Glomerular endothelial cell (primary cell): ENCODE measurements at regions not wholly inside any gene's neighbourhood (a gene's known extent, or its start where the extent isn't known, plus 50 kb on each side); places are given as distances from the start of the nearest gene placed in this dataset.
"Not testable (repeated sequence)": the region's sequence is repeated elsewhere in the genome, so short reads cannot be mapped to it uniquely, and the experiment has no call there.

Experiments
- DNase-seq: peaks from one replicate; pipeline ENCODE4 v3.0.0-alpha.2; 2011; ENCODE audit warnings: low read depth, low spot score; ENCODE audit errors: extremely low read depth

DNA sequence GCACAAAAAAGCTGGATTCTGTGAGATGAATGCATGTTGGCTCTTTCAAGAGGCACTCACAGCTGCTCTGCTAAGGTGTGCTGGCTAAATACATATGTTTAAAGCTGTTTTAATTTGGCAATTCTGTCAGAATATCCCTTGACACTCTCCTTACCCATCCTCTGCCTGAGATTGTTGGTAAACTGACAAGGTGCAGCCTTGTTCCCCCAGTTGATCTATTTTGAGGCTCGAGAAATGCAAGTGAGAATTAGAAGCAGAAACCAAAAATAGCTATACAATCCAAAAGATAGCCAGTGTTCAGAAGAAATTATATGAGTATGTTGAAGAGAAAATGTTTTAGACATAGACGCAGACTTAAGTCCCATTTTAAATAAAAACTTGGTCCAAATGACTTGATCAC, 971.7 kb upstream of the GYPC start:
- no peak for DNase-seq

DNA sequence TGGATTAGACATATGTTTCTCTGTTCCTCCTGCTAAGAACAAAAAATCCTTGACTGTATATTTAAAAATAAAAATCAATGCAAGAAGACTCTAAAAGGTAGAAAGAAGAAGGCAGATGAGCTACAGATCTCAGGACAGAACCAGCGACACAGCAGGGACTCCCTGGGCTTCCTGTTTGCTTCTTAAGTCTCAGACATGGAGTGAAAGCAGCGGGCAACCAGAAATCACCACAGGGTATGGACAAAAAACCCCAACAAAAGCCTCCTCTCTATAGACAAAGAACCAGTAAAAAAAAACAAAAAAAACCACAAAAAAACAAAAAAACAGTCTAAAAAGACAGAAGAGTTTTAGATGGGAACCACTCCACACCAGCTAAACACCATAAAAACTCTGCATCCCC, 971.0 kb upstream of the GYPC start:
- no peak for DNase-seq

DNA sequence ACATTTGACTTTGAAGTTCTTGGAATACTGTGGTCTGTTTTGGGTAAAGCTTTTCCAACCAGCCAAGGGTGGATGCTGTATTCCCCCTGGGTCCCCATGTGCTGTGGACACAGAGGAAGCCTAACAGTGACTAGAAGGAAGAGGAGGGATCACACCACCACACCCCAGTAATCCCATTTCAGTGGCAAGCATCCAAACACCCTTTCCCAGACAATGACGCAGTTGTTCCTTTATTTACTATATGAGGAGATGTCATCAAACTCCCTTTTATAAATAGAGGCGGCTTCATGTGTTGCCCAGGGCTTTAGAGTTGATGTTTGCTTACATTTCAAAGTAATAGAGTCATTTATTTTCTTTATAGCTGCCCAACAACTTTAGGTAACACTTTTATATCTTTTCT, 959.4 kb upstream of the GYPC start:
- no peak for DNase-seq

DNA sequence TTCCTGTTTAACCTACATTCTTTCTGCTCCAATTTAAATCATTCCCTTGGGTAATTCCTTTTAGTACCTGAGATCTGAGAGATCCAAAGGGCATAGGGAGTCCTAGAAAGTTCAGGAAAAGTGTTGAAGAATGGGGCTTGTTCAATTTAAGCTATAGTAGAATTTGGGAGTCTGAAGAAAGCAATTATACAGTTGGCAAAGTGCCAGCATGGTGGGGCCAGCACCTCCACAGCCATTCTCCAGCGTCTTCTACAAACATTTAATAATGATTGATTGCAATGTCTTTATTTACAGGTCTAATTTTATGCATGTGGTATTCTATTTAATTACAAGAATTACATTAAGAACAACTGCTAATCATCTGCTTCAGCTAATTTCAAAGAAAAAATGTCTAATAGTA, 957.7 kb upstream of the GYPC start:
- DNase-seq = no peak

DNA sequence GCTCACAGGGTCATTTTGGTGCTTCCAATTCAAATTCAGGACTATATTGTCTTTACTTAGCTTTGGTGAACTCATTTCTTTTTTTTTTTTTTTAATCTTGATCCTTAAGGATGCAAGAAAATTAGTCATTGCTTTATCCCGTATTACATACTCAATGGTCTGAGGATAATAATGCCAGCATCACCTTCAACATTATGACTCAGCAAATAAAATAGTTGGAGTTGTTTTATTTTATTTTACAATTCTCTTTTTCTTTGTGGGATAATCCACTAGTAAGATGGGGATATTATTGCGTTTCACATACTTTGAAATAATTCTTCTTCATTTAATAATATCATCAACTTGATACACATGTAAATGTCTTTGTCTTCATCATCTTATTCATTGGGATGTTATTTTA, 954.9 kb upstream of the GYPC start:
- DNase-seq = no peak

DNA sequence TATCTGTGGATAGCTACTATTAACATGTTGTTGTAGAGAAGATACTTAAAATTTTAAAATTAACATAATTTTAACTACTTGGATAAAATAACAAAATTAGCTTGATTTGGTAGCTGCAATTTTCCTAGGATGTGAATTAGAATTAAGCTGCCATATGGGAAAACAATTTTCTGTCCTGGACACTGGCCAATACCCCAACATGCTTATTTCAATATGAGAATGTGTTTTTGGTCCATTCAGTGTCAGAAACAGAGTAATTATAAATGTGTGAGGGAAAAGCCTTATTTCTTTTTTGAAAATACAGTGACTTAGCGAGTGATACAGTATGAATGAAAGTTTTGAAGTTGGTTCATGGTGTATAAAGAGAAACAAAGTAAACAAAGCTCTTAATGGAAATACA, 948.3 kb upstream of the GYPC start:
- DNase-seq = no peak

DNA sequence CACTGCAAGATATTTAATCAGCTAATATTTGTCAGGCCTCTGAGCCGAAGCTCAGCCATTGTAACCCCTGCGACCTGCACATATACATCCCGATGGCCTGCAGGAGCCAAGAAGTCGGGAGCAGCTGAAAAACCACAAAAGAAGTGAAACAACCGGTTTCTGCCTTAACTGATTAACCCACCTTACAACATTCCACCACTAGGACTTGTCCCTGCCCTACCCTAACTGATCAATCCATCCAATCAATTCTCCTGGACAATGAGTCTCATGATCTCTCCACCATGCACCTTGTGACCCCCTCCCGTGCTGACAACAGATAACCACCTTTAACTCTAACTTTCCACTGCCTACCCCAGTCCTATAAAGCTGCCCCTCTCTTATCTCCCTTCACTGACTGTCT, 945.4 kb upstream of the GYPC start:
- DNase-seq = no peak

DNA sequence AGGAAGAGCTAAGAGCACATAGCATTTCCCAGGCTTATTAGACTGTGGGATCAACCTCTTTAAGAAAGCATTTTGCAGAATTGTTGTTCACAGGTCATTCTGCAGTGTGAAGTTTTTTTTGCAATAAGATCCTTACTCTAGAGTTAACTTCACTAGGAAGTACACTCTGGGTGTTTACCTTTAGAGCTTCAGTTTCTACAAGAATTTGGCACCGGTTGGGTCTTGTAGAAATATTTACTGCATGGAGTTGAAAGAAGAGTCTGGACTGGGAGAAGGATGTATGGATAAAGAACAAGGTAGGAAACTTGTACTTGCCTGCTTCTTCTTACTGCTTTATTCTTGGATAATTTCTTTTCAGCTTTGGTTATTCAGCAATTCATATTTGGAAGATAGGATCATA, 944.9 kb upstream of the GYPC start:
- DNase-seq = no peak

DNA sequence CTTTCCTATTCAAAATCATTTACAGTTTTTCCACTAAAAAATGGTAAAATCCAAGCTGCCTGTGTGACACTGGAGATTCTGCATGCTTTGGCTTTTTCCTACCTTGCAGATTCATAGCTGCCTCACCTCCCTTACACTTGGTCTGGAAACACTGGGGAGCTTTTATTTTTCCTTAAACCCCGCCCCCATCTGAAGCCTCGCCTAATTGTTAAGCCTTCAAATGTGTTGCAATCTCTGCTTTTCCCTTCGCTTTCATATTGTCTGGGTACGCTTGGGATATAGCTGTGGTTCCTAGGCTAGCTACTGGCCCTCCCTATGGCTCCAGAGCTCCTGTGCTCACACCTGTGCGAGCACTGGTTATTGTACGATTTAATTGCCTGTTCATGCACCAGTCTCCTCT, 942.4 kb upstream of the GYPC start:
- DNase-seq = no peak

DNA sequence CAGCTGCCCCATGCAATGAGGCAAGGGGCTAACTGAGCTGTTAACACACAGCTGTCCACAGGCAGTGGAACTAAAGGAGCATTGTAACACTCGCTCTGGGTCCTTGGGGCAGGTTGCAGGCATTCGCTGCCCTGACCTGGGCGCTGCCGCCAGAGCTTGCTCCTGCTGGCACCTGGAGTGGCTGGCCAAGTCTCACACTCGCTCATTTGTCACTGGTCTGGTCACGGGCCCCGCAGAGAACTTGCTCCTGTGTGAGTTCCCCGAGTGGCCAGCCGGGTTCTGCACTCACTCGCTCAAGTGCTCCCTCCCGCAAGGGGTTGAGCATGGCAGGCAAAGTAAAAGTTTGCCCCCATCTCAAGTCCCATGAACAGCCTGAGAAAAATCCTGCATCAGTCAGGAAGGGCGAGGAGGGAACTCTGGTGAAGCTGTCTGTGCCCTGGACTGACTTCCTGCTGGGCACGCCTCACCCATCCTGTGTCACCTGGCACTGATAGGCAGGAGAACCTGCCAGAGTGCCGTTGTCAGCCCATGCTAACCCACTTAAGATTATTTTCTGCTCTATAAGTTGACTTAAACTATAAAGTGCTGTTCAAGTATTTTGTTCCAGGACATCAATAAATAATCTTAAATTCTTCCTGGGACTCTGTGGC, 934.8 kb upstream of the GYPC start:
- no peak for DNase-seq

DNA sequence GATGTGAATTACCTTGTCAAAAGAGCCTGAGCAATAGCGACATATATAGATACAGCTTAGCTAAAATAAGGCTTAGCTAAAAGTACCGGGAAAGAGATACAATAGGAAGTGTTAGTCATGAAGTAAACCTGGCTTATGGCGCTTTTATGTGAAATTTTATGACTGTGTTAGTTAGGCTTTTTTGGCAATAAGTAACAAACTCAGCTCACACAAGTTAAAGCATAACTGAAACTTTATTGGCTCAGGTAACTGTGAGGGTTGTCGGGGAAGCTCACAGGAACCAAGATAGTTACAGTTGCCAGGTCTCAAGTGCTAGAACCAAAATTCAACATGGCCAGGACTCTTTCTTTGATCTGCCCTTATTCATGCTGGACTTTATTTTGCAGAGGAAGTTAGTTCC, 925.0 kb upstream of the GYPC start:
- DNase-seq = no peak

DNA sequence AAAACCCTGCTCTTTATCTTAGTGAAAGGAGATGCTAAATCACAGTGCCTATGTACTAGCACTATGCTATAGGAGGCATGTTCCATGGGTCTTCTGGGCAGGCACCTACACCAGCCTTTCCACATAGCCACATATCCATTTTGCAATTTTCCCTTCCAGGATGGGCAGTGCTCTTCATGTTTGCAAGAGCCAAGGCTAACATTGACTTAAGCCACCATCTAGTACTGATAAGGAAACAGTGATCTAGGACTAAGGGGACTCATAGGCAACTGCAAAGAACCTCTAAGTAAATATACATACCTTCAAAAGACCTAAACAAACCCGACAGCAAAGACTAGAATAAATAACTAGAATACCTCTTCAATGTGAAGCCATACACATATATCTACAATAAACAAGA, 919.7 kb upstream of the GYPC start:
- no peak for DNase-seq

DNA sequence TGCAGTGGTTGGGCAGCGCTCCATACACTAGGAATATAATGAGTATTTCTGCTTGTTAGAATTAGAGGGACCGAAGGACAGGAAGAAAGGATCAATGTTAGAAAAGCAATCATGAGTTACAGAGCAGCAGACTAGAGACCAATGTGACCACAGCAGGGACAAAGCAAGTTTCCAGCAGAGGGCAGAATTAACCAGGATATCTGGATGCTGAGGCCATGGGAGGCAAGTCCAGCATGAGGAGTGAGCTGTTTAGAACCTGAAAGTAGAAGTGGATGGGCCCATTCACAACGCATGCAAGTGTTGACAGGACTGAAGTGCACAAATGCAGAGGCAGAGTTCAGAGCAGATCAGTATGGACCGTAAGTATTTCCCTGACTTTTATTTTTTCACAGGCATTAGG, 910.4 kb upstream of the GYPC start:
- no peak for DNase-seq

DNA sequence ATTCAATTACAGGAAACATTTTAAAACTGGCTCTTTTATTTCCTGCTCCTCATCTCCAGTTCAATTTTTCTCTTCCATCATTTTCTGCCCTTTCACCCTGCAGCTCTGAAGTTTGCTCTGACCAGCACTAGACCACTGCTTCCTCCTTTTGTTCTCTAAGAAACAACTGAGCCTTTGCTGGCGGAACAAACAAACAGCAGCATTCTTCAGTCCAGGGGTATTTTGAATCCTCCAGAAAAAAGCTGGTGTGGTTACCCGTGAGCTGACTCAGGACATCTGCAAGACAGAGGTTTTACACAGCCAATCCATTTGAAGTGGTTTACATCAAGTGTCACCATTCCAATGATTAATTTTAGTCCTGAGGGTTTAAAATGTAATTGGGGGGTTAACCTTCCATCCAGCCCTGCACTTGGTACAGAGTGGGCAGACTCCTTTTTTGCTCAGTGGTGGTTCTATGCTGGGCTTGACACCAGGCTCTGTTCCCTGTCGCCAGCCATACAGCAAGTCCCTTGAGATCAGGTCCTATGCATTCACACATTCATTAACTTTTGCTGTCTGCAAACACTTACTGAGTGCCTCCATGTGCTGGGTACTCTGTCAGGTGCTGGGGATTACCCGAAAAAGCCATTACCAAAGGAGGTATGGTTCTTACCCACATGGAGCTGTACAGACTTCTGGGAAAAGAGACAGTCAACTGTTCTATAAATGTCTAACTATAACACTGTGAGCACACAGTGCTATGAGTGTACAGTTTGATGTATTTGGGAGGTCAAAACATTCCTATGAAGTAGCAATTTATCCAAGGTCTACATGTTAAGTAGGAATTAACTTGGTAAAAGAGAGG, 909.4 kb upstream of the GYPC start:
- DNase-seq = no peak

DNA sequence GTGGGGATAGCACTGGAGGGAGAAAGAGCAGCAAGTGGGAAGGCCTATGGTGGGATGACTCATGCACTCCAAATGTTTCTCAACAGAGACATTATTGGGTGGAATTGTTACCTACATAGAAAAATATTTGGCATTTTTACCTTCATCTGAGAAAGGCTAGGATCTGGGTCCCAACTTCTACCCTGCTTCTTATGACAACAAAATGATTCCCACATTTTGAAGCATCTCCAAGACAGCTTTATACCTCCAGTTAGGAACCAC, 908.9 kb upstream of the GYPC start:
- no peak for DNase-seq

DNA sequence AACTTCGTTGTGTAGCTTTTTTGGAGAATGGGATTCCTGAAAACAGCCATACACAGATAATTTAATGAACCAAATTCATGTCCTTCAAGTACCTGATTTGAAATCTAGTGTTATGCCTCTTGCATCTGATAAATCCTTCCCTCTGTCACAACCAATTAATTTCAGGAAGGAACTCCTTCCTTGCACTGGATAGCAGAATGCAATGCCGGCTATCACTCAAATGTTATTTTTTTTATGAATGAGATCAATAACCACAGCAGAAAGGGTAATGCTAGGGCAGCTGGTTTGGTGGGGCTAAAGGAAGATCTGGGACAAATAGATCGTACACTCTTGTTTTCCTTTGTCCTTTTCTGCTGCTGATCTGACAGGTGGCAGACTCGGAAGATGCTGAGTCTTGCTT, 899.5 kb upstream of the GYPC start:
- no peak for DNase-seq

DNA sequence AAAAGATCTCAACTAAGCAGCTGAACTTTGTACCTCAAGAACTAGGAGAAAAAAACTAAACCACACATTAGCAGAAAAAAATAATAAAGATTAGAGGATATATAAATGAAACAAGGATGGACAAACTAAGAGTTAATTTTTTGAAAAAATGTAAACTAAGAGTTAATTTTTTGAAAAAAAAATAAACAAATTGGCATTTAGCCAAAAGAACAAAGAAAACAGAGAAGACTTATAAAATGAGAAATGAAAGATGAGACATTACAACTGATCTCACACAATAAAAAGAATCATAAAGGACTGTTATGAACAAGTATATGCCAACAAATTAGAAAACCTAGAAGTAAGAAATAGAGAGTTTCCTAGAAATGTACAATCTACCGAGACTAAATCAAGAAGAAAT, 859.2 kb upstream of the GYPC start:
- no peak for DNase-seq

DNA sequence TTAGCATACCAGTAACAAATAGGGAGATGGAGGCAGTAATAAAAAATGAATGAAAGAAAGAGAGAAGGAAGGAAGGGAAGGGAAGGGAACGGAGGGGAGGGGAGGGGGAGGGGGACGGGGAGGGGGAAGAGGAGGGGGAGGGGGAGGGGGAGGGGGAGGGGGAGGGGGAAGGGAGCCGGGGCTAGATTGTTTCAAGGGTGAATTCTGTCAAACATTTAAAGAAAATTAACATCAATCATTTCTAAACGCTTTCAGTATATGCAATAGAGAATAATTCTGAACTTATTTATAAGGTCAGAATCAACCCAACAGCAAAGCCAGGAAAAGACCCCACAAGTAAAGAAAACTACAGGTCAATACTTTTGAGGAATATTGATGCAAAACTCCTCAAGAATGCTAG, 858.8 kb upstream of the GYPC start:
- DNase-seq = no peak

DNA sequence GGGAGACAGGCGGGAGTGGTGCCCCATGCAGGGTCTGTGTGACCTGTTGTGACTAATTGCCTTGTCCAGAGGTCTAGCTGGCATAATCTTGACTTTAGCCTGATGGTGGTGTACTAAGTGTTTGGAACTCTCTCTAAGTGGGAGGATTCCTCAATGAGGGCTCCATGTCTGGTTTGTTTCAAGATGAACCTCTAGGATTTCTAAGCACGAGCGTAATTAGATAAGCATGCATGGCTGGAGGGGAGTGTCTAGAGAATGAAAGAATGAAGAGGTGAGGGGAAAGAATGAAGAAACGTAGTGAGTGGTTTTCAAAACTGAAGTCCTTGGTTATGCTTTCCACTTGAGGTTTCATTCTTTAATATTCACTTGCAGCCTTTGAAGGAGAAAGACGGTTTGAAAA, 833.2 kb upstream of the GYPC start:
- no peak for DNase-seq

DNA sequence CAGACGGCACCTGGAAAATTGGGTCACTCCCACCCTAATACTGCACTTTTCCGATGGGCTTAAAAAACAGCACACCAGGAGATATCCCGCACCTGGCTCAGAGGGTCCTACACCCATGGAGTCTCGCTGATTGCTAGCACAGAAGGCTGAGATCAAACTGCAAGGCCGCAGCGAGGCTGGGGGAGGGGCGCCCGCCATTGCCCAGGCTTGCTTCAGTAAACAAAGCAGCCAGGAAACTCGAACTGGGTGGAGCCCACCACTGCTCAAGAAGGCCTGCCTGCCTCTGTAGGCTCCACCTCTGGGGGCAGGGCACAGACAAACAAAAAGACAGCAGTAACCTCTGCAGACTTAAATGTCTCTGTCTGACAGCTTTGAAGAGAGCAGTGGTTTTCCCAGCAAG, 830.2 kb upstream of the GYPC start:
- DNase-seq = not testable (repeated sequence)

DNA sequence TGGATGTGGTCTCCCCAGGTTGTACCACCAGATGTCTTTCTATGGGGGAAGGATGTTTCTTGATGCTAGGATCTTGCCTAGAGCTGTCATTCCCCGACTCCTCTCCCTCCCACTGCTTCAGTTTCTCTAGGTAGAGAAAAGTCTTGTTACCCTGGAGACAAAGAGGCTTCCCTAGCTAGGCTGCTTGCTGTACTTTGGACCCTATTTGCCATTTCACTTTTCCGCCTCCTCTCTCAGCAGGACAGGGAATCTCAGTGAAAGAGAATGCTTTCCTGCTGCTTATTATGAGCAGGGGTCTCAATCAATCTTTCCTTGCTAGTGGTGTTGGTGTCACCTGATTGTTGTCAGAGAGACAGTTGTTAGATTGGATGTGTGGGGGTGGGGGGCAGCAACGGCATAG, 818.8 kb upstream of the GYPC start:
- no peak for DNase-seq

DNA sequence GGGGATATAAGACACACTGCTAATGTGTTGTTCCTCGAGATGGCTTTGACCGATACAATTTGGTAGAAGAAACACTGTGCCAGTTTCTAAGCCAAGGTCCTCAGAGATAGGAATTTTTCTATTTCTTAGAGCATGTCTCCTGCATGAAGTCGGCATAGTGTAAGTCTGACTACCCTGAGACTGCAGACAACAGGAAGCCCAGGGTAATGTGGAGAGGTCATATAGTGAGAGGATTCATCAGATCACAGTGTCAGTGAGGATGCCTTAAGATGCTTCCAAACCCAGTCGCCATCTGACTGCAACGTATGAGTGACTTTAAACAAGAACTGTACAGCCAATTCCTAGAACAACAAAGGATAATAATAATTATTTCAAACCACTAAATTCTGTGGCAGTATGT, 818.3 kb upstream of the GYPC start:
- DNase-seq = no peak

DNA sequence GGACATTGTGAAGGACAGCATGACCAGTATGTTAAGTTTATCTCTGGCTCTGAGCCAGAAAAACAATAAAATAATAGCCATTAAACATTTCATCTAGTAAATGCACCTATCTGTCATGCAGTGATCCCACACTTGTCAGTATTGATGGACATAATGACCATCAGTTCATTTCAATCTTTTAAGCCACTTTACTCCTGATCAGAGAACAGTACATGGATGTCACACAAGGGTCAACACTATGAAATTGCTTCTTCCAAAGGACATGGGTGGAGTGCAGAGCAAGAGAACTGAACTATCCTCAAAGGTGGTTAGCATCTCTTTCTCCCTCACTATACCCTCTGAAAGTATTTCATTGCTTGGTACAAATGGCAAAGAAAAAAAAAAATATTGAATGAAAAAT, 816.0 kb upstream of the GYPC start:
- DNase-seq = no peak
